ENCODE measurements at regions not wholly inside any gene's neighbourhood (a gene's known extent, or its start where the extent isn't known, plus 50 kb on each side); places are given as distances from the start of the nearest gene placed in this dataset.

DNA sequence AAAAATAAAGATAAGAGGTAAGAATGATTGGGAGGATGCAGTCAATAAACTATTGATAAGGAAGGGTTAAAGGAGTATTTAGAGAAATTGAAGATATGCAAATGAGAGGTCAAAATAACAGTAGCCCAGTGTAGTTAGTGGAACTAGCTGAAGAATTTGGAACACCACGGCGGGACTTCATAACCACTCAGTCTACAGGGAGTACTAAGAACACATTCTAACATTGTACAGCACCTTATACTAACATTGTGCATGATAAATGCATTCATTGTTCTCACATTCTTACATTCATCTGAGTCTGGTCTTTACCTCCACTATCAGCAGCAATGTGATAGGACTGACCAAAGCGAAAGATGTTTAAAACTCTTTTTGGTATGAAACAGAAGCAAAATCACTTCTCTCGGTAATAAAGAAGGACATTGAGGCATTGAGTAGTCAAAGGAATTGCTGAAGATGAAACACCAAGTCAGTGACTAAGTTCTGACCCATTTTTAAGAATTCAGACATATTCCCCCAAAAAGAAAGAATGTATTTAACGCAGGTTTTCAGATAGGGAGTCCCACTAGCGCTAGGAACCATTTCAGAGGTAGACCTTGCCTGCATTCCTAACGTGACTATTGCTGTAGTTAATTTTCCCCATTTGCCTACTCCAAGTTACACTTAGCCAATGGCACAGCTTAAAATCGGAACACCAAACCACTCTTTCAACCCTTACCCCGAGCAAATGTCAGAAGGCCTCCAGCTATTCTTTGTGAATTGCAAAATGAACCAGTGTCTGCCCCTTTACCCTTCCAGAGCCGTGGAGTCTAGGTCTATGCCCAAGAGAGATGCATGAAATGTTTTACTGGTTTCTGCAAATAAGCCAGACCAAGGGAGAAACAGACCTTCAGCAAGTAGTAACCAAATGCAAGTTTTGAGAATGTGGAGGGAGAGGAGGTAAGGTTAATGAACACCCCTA lies 108.8 kb upstream of the IRF2BP2 start (continued):
- TF ChIP-seq ZKSCAN5 (CRISPR knock-in tag; IDR thresholded peaks at IDR 0.05): no peak
- TF ChIP-seq ZNF589 (CRISPR knock-in tag; conservative IDR thresholded peaks at IDR 0.05): no peak
- TF ChIP-seq MIER2 (CRISPR knock-in tag; IDR thresholded peaks at IDR 0.05): no peak
- TF ChIP-seq HOXD1 (CRISPR knock-in tag; IDR thresholded peaks at IDR 0.05): no peak
- no peak for TF ChIP-seq ZNF253 (CRISPR knock-in tag; IDR thresholded peaks at IDR 0.05; ENCODE audit: borderline replicate concordance)
- TF ChIP-seq, protein P1, sequence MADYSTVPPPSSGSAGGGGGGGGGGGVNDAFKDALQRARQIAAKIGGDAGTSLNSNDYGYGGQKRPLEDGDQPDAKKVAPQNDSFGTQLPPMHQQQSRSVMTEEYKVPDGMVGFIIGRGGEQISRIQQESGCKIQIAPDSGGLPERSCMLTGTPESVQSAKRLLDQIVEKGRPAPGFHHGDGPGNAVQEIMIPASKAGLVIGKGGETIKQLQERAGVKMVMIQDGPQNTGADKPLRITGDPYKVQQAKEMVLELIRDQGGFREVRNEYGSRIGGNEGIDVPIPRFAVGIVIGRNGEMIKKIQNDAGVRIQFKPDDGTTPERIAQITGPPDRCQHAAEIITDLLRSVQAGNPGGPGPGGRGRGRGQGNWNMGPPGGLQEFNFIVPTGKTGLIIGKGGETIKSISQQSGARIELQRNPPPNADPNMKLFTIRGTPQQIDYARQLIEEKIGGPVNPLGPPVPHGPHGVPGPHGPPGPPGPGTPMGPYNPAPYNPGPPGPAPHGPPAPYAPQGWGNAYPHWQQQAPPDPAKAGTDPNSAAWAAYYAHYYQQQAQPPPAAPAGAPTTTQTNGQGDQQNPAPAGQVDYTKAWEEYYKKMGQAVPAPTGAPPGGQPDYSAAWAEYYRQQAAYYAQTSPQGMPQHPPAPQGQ (CRISPR knock-in tag; IDR thresholded peaks at IDR 0.05; ENCODE audit: borderline replicate concordance): no peak
- TF ChIP-seq KAT7 (CRISPR knock-in tag; IDR thresholded peaks at IDR 0.05; ENCODE audit: borderline replicate concordance): no peak; the same call in 1 of the 2 replicates
- TF ChIP-seq ZBTB8A (CRISPR knock-in tag; IDR thresholded peaks at IDR 0.05; ENCODE audit: borderline replicate concordance, low read depth): no peak
- no peak for TF ChIP-seq JUND (CRISPR knock-in tag; IDR thresholded peaks at IDR 0.05)
- TF ChIP-seq ZBTB3 (CRISPR knock-in tag; IDR thresholded peaks at IDR 0.05; ENCODE audit: borderline replicate concordance, low read depth): no peak
- no peak for TF ChIP-seq HOXA3 (CRISPR knock-in tag; IDR thresholded peaks at IDR 0.05)
- no peak for TF ChIP-seq ZMYM2 (CRISPR knock-in tag; IDR thresholded peaks at IDR 0.05)
- TF ChIP-seq XBP1 (CRISPR knock-in tag; IDR thresholded peaks at IDR 0.05): no peak
- TF ChIP-seq, protein P2, sequence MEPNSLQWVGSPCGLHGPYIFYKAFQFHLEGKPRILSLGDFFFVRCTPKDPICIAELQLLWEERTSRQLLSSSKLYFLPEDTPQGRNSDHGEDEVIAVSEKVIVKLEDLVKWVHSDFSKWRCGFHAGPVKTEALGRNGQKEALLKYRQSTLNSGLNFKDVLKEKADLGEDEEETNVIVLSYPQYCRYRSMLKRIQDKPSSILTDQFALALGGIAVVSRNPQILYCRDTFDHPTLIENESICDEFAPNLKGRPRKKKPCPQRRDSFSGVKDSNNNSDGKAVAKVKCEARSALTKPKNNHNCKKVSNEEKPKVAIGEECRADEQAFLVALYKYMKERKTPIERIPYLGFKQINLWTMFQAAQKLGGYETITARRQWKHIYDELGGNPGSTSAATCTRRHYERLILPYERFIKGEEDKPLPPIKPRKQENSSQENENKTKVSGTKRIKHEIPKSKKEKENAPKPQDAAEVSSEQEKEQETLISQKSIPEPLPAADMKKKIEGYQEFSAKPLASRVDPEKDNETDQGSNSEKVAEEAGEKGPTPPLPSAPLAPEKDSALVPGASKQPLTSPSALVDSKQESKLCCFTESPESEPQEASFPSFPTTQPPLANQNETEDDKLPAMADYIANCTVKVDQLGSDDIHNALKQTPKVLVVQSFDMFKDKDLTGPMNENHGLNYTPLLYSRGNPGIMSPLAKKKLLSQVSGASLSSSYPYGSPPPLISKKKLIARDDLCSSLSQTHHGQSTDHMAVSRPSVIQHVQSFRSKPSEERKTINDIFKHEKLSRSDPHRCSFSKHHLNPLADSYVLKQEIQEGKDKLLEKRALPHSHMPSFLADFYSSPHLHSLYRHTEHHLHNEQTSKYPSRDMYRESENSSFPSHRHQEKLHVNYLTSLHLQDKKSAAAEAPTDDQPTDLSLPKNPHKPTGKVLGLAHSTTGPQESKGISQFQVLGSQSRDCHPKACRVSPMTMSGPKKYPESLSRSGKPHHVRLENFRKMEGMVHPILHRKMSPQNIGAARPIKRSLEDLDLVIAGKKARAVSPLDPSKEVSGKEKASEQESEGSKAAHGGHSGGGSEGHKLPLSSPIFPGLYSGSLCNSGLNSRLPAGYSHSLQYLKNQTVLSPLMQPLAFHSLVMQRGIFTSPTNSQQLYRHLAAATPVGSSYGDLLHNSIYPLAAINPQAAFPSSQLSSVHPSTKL (CRISPR knock-in tag; IDR thresholded peaks at IDR 0.05): no peak
- TF ChIP-seq ARHGAP35 (CRISPR knock-in tag; IDR thresholded peaks at IDR 0.05; ENCODE audit: borderline replicate concordance): no peak
- no peak for TF ChIP-seq NCOA1 (CRISPR knock-in tag; IDR thresholded peaks at IDR 0.05)
- no peak for TF ChIP-seq CBX1 (IDR thresholded peaks at IDR 0.05; ENCODE audit: low read depth)
- no peak for TF ChIP-seq KAT8 (CRISPR knock-in tag; IDR thresholded peaks at IDR 0.05)
- TF ChIP-seq, protein P3, sequence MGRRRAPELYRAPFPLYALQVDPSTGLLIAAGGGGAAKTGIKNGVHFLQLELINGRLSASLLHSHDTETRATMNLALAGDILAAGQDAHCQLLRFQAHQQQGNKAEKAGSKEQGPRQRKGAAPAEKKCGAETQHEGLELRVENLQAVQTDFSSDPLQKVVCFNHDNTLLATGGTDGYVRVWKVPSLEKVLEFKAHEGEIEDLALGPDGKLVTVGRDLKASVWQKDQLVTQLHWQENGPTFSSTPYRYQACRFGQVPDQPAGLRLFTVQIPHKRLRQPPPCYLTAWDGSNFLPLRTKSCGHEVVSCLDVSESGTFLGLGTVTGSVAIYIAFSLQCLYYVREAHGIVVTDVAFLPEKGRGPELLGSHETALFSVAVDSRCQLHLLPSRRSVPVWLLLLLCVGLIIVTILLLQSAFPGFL (CRISPR knock-in tag; IDR thresholded peaks at IDR 0.05): no peak
- TF ChIP-seq, protein P4, sequence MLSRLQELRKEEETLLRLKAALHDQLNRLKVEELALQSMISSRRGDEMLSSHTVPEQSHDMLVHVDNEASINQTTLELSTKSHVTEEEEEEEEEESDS (CRISPR knock-in tag; IDR thresholded peaks at IDR 0.05; ENCODE audit: borderline replicate concordance): no peak
- no peak for TF ChIP-seq ZNF558 (CRISPR knock-in tag; IDR thresholded peaks at IDR 0.05; ENCODE audit: borderline replicate concordance)
- TF ChIP-seq SMYD3 (CRISPR knock-in tag; IDR thresholded peaks at IDR 0.05): no peak
- no peak for TF ChIP-seq RARA (CRISPR knock-in tag; IDR thresholded peaks at IDR 0.05)
- no peak for TF ChIP-seq SOX5 (CRISPR knock-in tag; IDR thresholded peaks at IDR 0.05; ENCODE audit: borderline replicate concordance)
- TF ChIP-seq ZNF30 (CRISPR knock-in tag; IDR thresholded peaks at IDR 0.05): no peak
